ENCODE measurements at regions not wholly inside any gene's neighbourhood (a gene's known extent, or its start where the extent isn't known, plus 50 kb on each side); places are given as distances from the start of the nearest gene placed in this dataset.

- Histone ChIP-seq H3K36me3 (ENCODE audit: control insufficient read depth, insufficient read depth, low read length) (no peaks in the 10 kb centered on the region), H3K18ac (ENCODE audit: low read depth, low read length) (no peak overlapping the region), H3K9me3 (ENCODE audit: control insufficient read depth, insufficient read depth, low read length) (peaks cover 5% of the 10 kb centered on the region), H2AFZ (replicated peaks; ENCODE audit: low read length, poor library complexity) (no peak overlapping the region), H3K56ac (ENCODE audit: extremely low read depth, insufficient read depth, low read length) (no peak overlapping the region), H3K4me1 (ENCODE audit: control insufficient read depth, insufficient read depth, low read length) (no peaks in the 10 kb centered on the region), H3K79me1 (ENCODE audit: low read depth in 1 of 2, low read length in 2 of 2) (no peaks in the 10 kb centered on the region), H3K14ac (replicated peaks; ENCODE audit: low read depth, low read length) (no peak overlapping the region), H3K4ac (ENCODE audit: low read depth, low read length) (no peak overlapping the region), H2BK5ac (ENCODE audit: low read depth, low read length, poor library complexity, severe bottlenecking) (no peak overlapping the region), H3K9ac (ENCODE audit: low read depth, low read length) (no peak overlapping the region), H3K9me1 (ENCODE audit: insufficient read depth, low read length) (no peaks in the 10 kb centered on the region), H3K27ac (ENCODE audit: insufficient read depth, low read length) (no peak overlapping the region), H2BK120ac (ENCODE audit: low read depth, low read length) (no peak overlapping the region), H4K91ac (ENCODE audit: insufficient read depth, low read depth, low read length) (no peak overlapping the region), H3K23ac (ENCODE audit: low read depth, low read length) (no peak overlapping the region), H2AK5ac (ENCODE audit: low read depth, low read length) (no peak overlapping the region), H2BK15ac (ENCODE audit: low read depth, low read length) (no peak overlapping the region), H2BK20ac (ENCODE audit: low read depth, low read length) (no peak overlapping the region), H2AK9ac (replicated peaks; ENCODE audit: low read depth, low read length, poor library complexity) (no peak overlapping the region), H3K4me2 (ENCODE audit: low read depth, low read length) (no peak overlapping the region), H4K5ac (ENCODE audit: low read depth, low read length) (no peak overlapping the region), H3K27me3 (ENCODE audit: control insufficient read depth, insufficient read depth, low read length) (no peaks in the 10 kb centered on the region), H4K8ac (ENCODE audit: low read depth in 2 of 2, low read length in 2 of 2) (no peak overlapping the region), H3K4me3 (ENCODE audit: insufficient read depth, low read depth, low read length) (no peak overlapping the region), H4K20me1 (ENCODE audit: insufficient read depth, low read length) (no peaks in the 10 kb centered on the region)
- DNase-seq (no peak), ATAC-seq (ENCODE audit: low read depth) (no peak)
- ChIA-PET POLR2A (ENCODE audit: unreplicated experiment) (interaction anchor here (0.5 kb wide), 1 partner anchor 1030 kb away, joined by 5 read pairs; no protein-coding TSS in a partner anchor), CTCF (no interaction called here)
- TF ChIP-seq FOS (IDR thresholded peaks at IDR 0.05; ENCODE audit: low read depth, low read length) (no peak), RCOR1 (IDR thresholded peaks at IDR 0.05; ENCODE audit: insufficient replicate concordance, low read length) (no peak), ELK1 (IDR thresholded peaks at IDR 0.05; ENCODE audit: borderline replicate concordance, low read depth, low read length) (no peak), RFX5 (IDR thresholded peaks at IDR 0.05; ENCODE audit: low read depth, low read length) (no peak), MAZ (IDR thresholded peaks at IDR 0.05; ENCODE audit: borderline replicate concordance, low read depth, low read length) (no peak), RAD21 (IDR thresholded peaks at IDR 0.05; ENCODE audit: low read length) (no peak), MAFK (IDR thresholded peaks at IDR 0.05; ENCODE audit: low read depth, low read length) (no peak), POLR2A (IDR thresholded peaks at IDR 0.05; ENCODE audit: low read depth, low read length) (no peak), CHD1 (IDR thresholded peaks at IDR 0.05; ENCODE audit: low read depth, low read length) (no peak), MXI1 (IDR thresholded peaks at IDR 0.05; ENCODE audit: borderline replicate concordance, low read depth, low read length) (no peak), SMC3 (IDR thresholded peaks at IDR 0.05; ENCODE audit: low read depth, low read length) (no peak), BHLHE40 (IDR thresholded peaks at IDR 0.05; ENCODE audit: low read depth, low read length) (no peak), CEBPB (IDR thresholded peaks at IDR 0.05; ENCODE audit: low read depth, low read length) (no peak), NFE2L2 (IDR thresholded peaks at IDR 0.05; ENCODE audit: low read depth, low read length) (no peak), CTCF (conservative IDR thresholded peaks at IDR 0.05; ENCODE audit: low read depth, low read length) (no peak)
- TF ChIP-seq, protein P1, sequence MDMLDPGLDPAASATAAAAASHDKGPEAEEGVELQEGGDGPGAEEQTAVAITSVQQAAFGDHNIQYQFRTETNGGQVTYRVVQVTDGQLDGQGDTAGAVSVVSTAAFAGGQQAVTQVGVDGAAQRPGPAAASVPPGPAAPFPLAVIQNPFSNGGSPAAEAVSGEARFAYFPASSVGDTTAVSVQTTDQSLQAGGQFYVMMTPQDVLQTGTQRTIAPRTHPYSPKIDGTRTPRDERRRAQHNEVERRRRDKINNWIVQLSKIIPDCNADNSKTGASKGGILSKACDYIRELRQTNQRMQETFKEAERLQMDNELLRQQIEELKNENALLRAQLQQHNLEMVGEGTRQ (IDR thresholded peaks at IDR 0.05; ENCODE audit: low read depth, low read length): no peak
- in situ Hi-C loops (cut with MboI; ENCODE audit: low sequenced_read_pairs) (no loop called here), intact Hi-C loops (cut with micrococcal nuclease) (no loop called here), dilution Hi-C loops (cut with HindIII; ENCODE audit: low sequenced_read_pairs, unreplicated experiment) (no loop called here)
- BruUV-seq (replicated peaks): no TSS peak
Observed at GRCh38 chr7:68911754-68912153, 686.5 kb upstream of the AUTS2 start.

All from IMR-90 (cell line).